ENCODE measurements at regions not wholly inside any gene's neighbourhood (a gene's known extent, or its start where the extent isn't known, plus 50 kb on each side); places are given as distances from the start of the nearest gene placed in this dataset.

GRCh38 chr2:88853403-88853790 lies 161.9 kb downstream of the RPIA start:
- H3K4me3 ChIP-seq (ENCODE audit: low read depth, low read length) = no peak overlapping the region

GRCh38 chr2:88854528-88854927 lies 163.1 kb downstream of the RPIA start:
- H3K4me3 ChIP-seq (ENCODE audit: low read depth, low read length) = no peak overlapping the region
- DNase-seq = no peak
- TF ChIP-seq CTCF (IDR thresholded peaks at IDR 0.05; ENCODE audit: low read depth, low read length) = no peak
- no peaks in the 10 kb centered on the region for H3K36me3 ChIP-seq
- H3K9me3 ChIP-seq = no peaks in the 10 kb centered on the region
- H3K27me3 ChIP-seq = no peaks in the 10 kb centered on the region
- H3K4me1 ChIP-seq = no peaks in the 10 kb centered on the region

More at GRCh38 chr2:88853403-88853790, 161.9 kb downstream of the RPIA start:
- TF ChIP-seq CTCF (IDR thresholded peaks at IDR 0.05; ENCODE audit: low read depth, low read length) = no peak
- no peak for DNase-seq
- no peaks in the 10 kb centered on the region for H3K36me3 ChIP-seq
- no peaks in the 10 kb centered on the region for H3K9me3 ChIP-seq
- H3K4me1 ChIP-seq = no peaks in the 10 kb centered on the region
- no peaks in the 10 kb centered on the region for H3K27me3 ChIP-seq

- Histone ChIP-seq H3K36me3 (no peaks in the 10 kb centered on the region), H3K27me3 (no peaks in the 10 kb centered on the region), H3K4me1 (no peaks in the 10 kb centered on the region), H3K9me3 (no peaks in the 10 kb centered on the region), H3K4me3 (ENCODE audit: low read depth, low read length) (no peak overlapping the region)
- no peak for DNase-seq
- TF ChIP-seq CTCF (IDR thresholded peaks at IDR 0.05; ENCODE audit: low read depth, low read length) = no peak
These were observed 164.3 kb downstream of the RPIA start for GRCh38 chr2:88855620-88856408.

GRCh38 chr2:88856409-88857135 lies 165.1 kb downstream of the RPIA start:
- no peaks in the 10 kb centered on the region for H3K4me1 ChIP-seq
- no peaks in the 10 kb centered on the region for H3K27me3 ChIP-seq
- H3K36me3 ChIP-seq = no peaks in the 10 kb centered on the region
- TF ChIP-seq CTCF (IDR thresholded peaks at IDR 0.05; ENCODE audit: low read depth, low read length) = no peak
- H3K4me3 ChIP-seq (ENCODE audit: low read depth, low read length) = no peak overlapping the region
- DNase-seq = no peak
- H3K9me3 ChIP-seq = no peaks in the 10 kb centered on the region

GRCh38 chr2:88857274-88857741 lies 165.8 kb downstream of the RPIA start:
- no peak for DNase-seq
- no peak overlapping the region for H3K4me3 ChIP-seq (ENCODE audit: low read depth, low read length)
- no peaks in the 10 kb centered on the region for H3K36me3 ChIP-seq
- H3K27me3 ChIP-seq = no peaks in the 10 kb centered on the region
- H3K4me1 ChIP-seq = no peaks in the 10 kb centered on the region
- no peaks in the 10 kb centered on the region for H3K9me3 ChIP-seq
- TF ChIP-seq CTCF (IDR thresholded peaks at IDR 0.05; ENCODE audit: low read depth, low read length) = no peak

- DNase-seq = no peak
- no peak overlapping the region for H3K4me3 ChIP-seq (ENCODE audit: low read depth, low read length)
- H3K9me3 ChIP-seq = no peaks in the 10 kb centered on the region
- TF ChIP-seq CTCF (IDR thresholded peaks at IDR 0.05; ENCODE audit: low read depth, low read length) = no peak
- H3K4me1 ChIP-seq = no peaks in the 10 kb centered on the region
- no peaks in the 10 kb centered on the region for H3K27me3 ChIP-seq
- H3K36me3 ChIP-seq = no peaks in the 10 kb centered on the region
These were observed 166.5 kb downstream of the RPIA start for GRCh38 chr2:88857951-88858411.
